Endodermal cell (in vitro differentiated cells): ENCODE measurements at regions not wholly inside any gene's neighbourhood (a gene's known extent, or its start where the extent isn't known, plus 50 kb on each side); places are given as distances from the start of the nearest gene placed in this dataset.
"Not testable (repeated sequence)": the region's sequence is repeated elsewhere in the genome, so short reads cannot be mapped to it uniquely, and the experiment has no call there.

Experiments
- DNase-seq: peaks from one replicate; pipeline ENCODE4 v3.0.0-alpha.2; 2017
- H3K27ac ChIP-seq: 2 replicates; pipeline ENCODE4 v1.5.1; 2013; ENCODE audit warnings: mild to moderate bottlenecking, low read depth, low read length, moderate library complexity
- H3K27me3 ChIP-seq: 2 replicates; pipeline ENCODE4 v1.6.1; 2013; ENCODE audit warnings: mild to moderate bottlenecking, low read length, moderate library complexity; ENCODE audit not compliant: insufficient read depth, control insufficient read depth, poor library complexity, severe bottlenecking
- H3K36me3 ChIP-seq: 2 replicates; pipeline ENCODE4 v1.7.0; 2013; ENCODE audit warnings: mild to moderate bottlenecking, low read length, moderate library complexity; ENCODE audit not compliant: control insufficient read depth, insufficient read depth
- H3K4me1 ChIP-seq: one replicate; pipeline ENCODE4 v1.7.0; 2013; ENCODE audit warnings: low read length; ENCODE audit not compliant: control insufficient read depth, insufficient read depth
- H3K4me3 ChIP-seq: 2 replicates; pipeline ENCODE4 v1.5.1; 2013; ENCODE audit warnings: mild to moderate bottlenecking, low read length, moderate library complexity
- H3K9ac ChIP-seq: 2 replicates; pipeline ENCODE4 v1.6.1; 2013; ENCODE audit warnings: mild to moderate bottlenecking, low read length, moderate library complexity; ENCODE audit not compliant: poor library complexity, severe bottlenecking; ENCODE audit errors: extremely low read depth
- H3K9me3 ChIP-seq: 2 replicates; pipeline ENCODE4 v1.6.1; 2013; ENCODE audit warnings: mild to moderate bottlenecking, low read length, moderate library complexity; ENCODE audit not compliant: control insufficient read depth
- H3K27ac Mint-ChIP-seq: 2 replicates; pipeline ENCODE4 v1.8.0; 2020; ENCODE audit warnings: mixed read lengths
- H3K27me3 Mint-ChIP-seq: 2 replicates; pipeline ENCODE4 v1.8.0; 2021; ENCODE audit warnings: mild to moderate bottlenecking, mixed read lengths; ENCODE audit not compliant: insufficient read depth
- H3K36me3 Mint-ChIP-seq: 2 replicates; pipeline ENCODE4 v1.8.0; 2020; ENCODE audit warnings: low read depth, mixed read lengths
- H3K4me1 Mint-ChIP-seq: 2 replicates; pipeline ENCODE4 v1.8.0; 2020; ENCODE audit warnings: mixed read lengths
- H3K4me3 Mint-ChIP-seq: 2 replicates; pipeline ENCODE4 v1.8.0; 2020; ENCODE audit warnings: mild to moderate bottlenecking, moderate library complexity, mixed read lengths
- H3K9me3 Mint-ChIP-seq: 2 replicates; pipeline ENCODE4 v1.8.0; 2020; ENCODE audit warnings: mild to moderate bottlenecking, mixed read lengths
- WGBS, 2 experiments: methylation state at CpG; one replicate each; pipeline versions ENCODE4 v1.1.5 to v1.1.7; 2013; ENCODE audit warnings: missing lambda C conversion rate in 2 of 2, mixed read lengths in 1 of 2; ENCODE audit not compliant: insufficient coverage in 1 of 2, insufficient read length in 1 of 2; 5-methylcytosine and 5-hydroxymethylcytosine counted together
- TF ChIP-seq, protein P1 (sequence below): fragments of 200-600 bp; sonication (generic); conservative IDR thresholded peaks from 2 replicates; pipeline ENCODE4 v1.5.0; 2021; ENCODE audit warnings: antibody characterized with exemption, mild to moderate bottlenecking

- not testable (repeated sequence) for H3K27ac Mint-ChIP-seq, H3K36me3 Mint-ChIP-seq, H3K27ac ChIP-seq, H3K27me3 ChIP-seq, H3K4me3 Mint-ChIP-seq, H3K9me3 Mint-ChIP-seq, DNase-seq, H3K4me1 ChIP-seq, H3K4me3 ChIP-seq, H3K9ac ChIP-seq, H3K36me3 ChIP-seq, H3K4me1 Mint-ChIP-seq, H3K9me3 ChIP-seq
- H3K27me3 Mint-ChIP-seq, result peaks cover 10% of the 10 kb centered on the region
- WGBS, 2 experiments, result 93 to 97% methylated on average over 5 to 19 of the region's 20 CpGs
These were observed 157.6 kb downstream of the KLRB1 start for GRCh38 chr12:9450127-9450567.

GRCh38 chr12:9449657-9450126 is 158.0 kb downstream of the KLRB1 start:
- H3K27me3 Mint-ChIP-seq, result peaks cover 10% of the 10 kb centered on the region
- H3K36me3 Mint-ChIP-seq, H3K4me1 ChIP-seq, H3K4me1 Mint-ChIP-seq, H3K27ac ChIP-seq, H3K9me3 Mint-ChIP-seq, H3K36me3 ChIP-seq, H3K27ac Mint-ChIP-seq, H3K27me3 ChIP-seq, H3K4me3 ChIP-seq, H3K9me3 ChIP-seq, H3K9ac ChIP-seq: not testable (repeated sequence)
- H3K4me3 Mint-ChIP-seq, result peak overlapping the region; percentile 85
- 77 to 85% methylated on average over 5 to 9 of the region's 9 CpGs for WGBS, 2 experiments
- DNase-seq, result peak; percentile 48

DNA sequence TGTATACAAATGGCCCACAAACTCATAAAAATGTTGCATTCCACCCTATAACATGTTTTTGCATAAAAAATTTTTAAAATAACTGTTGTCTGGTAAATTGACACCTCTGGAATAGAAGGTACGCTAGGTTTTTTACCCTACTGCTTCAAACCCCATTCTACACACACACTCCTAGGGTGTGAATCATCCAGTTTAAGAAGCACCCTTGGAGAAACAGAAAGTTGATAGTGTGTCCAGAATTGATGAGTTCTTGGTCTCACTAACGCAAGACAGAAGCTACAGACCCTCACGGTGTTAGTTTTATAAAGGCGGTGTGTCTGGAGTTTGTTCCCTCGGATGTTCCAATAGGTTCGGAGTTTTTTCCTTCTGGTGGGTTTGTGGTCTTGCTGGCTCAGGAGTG is 158.5 kb downstream of the KLRB1 start:
- 80% methylated on average over 5 to 6 of the region's 6 CpGs for WGBS, 2 experiments
- no peaks in the 10 kb centered on the region for H3K36me3 ChIP-seq
- H3K27ac ChIP-seq, result no peak overlapping the region
- H3K9me3 Mint-ChIP-seq, result peaks cover 7% of the 10 kb centered on the region
- H3K27me3 Mint-ChIP-seq, result peaks cover 10% of the 10 kb centered on the region
- H3K4me3 Mint-ChIP-seq, result peak overlapping the region; percentile 85
- peak overlapping the region; percentile 81 for H3K4me3 ChIP-seq
- H3K36me3 Mint-ChIP-seq, result peaks cover 3% of the 10 kb centered on the region
- TF ChIP-seq, protein P1, sequence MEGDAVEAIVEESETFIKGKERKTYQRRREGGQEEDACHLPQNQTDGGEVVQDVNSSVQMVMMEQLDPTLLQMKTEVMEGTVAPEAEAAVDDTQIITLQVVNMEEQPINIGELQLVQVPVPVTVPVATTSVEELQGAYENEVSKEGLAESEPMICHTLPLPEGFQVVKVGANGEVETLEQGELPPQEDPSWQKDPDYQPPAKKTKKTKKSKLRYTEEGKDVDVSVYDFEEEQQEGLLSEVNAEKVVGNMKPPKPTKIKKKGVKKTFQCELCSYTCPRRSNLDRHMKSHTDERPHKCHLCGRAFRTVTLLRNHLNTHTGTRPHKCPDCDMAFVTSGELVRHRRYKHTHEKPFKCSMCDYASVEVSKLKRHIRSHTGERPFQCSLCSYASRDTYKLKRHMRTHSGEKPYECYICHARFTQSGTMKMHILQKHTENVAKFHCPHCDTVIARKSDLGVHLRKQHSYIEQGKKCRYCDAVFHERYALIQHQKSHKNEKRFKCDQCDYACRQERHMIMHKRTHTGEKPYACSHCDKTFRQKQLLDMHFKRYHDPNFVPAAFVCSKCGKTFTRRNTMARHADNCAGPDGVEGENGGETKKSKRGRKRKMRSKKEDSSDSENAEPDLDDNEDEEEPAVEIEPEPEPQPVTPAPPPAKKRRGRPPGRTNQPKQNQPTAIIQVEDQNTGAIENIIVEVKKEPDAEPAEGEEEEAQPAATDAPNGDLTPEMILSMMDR, result no peak
- DNase-seq, result no peak
- H3K27ac Mint-ChIP-seq, result no peak overlapping the region
- H3K9me3 ChIP-seq, result no peaks in the 10 kb centered on the region
- H3K9ac ChIP-seq, result no peak overlapping the region
- peaks cover 7% of the 10 kb centered on the region for H3K27me3 ChIP-seq
- peaks cover 8% of the 10 kb centered on the region for H3K4me1 Mint-ChIP-seq
- no peaks in the 10 kb centered on the region for H3K4me1 ChIP-seq

DNA sequence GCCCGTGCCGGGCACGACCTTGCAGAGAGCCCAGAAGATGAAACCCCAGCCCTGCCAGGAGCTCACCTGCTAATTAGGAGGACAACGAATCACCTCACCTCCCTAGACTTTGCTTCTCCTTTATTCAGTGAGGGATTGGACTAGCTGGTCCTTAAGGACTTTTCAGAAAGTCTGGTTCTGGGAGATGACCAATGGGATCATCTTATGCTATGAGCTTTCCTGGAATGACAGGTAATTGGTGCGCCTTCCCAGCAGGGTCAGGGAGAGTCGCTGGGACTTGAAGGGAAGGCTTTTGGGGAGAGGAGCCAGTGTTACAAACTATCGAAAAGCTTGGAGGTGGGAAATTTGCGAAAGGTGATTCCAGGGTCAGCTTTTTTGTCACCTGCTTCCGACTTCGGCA is 159.1 kb downstream of the KLRB1 start:
- peak; percentile 68 for DNase-seq

DNA sequence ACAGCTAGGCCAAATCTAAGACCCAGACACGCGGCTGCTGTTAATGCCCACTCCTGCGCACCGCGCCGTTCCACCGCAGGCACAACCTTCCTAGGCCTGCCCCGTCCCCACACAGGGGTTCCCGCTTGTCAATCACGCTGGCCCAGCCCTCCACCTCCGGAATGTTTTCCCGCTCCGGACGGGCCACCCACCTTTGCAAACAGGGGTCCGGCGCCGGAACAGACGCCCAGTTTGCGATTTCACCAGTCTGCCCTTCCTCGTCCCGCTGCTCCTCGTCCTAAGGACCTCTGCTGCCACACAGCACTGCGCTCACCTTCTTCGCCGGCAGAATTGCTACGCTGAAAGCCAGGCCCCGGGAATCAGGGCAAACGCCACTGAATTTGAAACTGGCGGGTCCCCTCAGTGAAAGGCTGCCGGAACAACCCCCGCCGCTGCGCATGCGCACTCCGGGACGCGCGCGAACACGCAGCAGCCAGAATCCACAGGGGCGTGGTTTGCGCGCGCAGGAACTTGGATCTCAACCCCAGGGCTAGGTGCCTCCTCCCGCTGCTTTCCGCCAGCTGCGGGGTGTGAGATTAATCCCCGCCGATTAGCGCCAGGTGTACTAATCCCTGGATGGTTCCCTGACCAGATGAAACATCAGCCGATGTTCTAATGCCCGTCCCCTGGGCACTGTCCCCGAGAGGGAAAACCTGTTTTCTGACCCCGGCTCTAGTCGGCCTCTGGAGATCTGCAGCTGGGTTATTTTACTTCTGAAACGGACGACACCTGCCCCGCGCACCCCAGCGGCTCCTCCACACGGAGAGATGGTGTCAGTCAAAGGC is 159.7 kb downstream of the KLRB1 start:
- H3K27ac ChIP-seq, H3K9me3 ChIP-seq, H3K36me3 Mint-ChIP-seq, H3K27me3 ChIP-seq, H3K36me3 ChIP-seq, H3K4me1 ChIP-seq, H3K9me3 Mint-ChIP-seq, H3K4me1 Mint-ChIP-seq: not testable (repeated sequence)
- peak overlapping the region; percentile 85 for H3K4me3 Mint-ChIP-seq
- H3K27ac Mint-ChIP-seq, result peak overlapping the region; percentile 98
- WGBS, 2 experiments, result 1% methylated on average over 31 to 58 of the region's 61 CpGs
- DNase-seq, result peak; percentile 96
- H3K27me3 Mint-ChIP-seq, result peaks cover 10% of the 10 kb centered on the region
- Histone ChIP-seq H3K4me3 (peak overlapping the region; percentile 81), H3K9ac (peak overlapping the region; percentile 47)

More for the DNA sequence above, 159.1 kb downstream of the KLRB1 start:
- H3K27me3 ChIP-seq, H3K4me1 Mint-ChIP-seq, H3K27ac ChIP-seq, H3K36me3 ChIP-seq, H3K36me3 Mint-ChIP-seq, H3K4me1 ChIP-seq, H3K9me3 ChIP-seq, H3K9me3 Mint-ChIP-seq: not testable (repeated sequence)
- peak overlapping the region; percentile 85 for H3K4me3 Mint-ChIP-seq
- peaks cover 10% of the 10 kb centered on the region for H3K27me3 Mint-ChIP-seq
- peak overlapping the region; percentile 81 for H3K4me3 ChIP-seq
- peak overlapping the region; percentile 47 for H3K9ac ChIP-seq
- H3K27ac Mint-ChIP-seq, result peak overlapping the region; percentile 98
- 48 to 61% methylated on average over 4 to 6 of the region's 10 CpGs for WGBS, 2 experiments

GRCh38 chr12:9446883-9447761 is 160.6 kb downstream of the KLRB1 start:
- H3K9ac ChIP-seq, H3K9me3 Mint-ChIP-seq, H3K27me3 ChIP-seq, H3K9me3 ChIP-seq, DNase-seq, H3K36me3 Mint-ChIP-seq, H3K36me3 ChIP-seq, H3K4me1 ChIP-seq, H3K4me1 Mint-ChIP-seq, H3K27ac ChIP-seq: not testable (repeated sequence)
- H3K27ac Mint-ChIP-seq, result peak overlapping the region; percentile 98
- peaks cover 10% of the 10 kb centered on the region for H3K27me3 Mint-ChIP-seq
- WGBS, 2 experiments, result 29 to 54% methylated on average over 4 to 15 of the region's 20 CpGs
- H3K4me3 Mint-ChIP-seq, result peak overlapping the region; percentile 85
- H3K4me3 ChIP-seq, result peak overlapping the region; percentile 81
